ENCODE measurements at regions not wholly inside any gene's neighbourhood (a gene's known extent, or its start where the extent isn't known, plus 50 kb on each side); places are given as distances from the start of the nearest gene placed in this dataset.

DNA sequence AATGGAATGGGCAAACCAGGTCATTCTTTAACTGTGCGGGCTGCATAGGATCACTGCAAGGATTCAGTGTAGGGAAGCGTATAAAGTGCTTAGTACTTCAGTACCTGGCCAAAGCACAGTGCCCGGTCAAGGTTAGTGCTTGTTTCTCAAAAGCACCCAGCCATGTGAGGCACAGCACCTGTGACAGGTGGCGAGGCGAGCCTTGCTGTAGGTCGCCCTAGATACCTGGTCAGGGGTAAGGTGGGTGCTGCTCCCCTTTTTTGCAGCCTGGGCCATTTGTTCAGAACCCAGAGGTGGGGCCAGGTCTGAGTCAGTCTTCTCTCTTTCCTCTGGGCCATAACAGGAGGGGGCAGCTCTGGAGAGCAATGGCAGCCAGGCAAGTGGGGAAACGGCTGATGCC is 172.0 kb downstream of the IRF8 start:
- Histone ChIP-seq H3K27me3 (peaks cover 0 to 79% of the 10 kb centered on the region in 2 donors), H3K9me3 (no peaks in the 10 kb centered on the region), H3K4me1 (no peaks in the 10 kb centered on the region), H3K36me3 (no peaks in the 10 kb centered on the region), H3K27ac (no peak overlapping the region), H3K4me3 (no peak overlapping the region)
- DNase-seq: no peak
- TF ChIP-seq, protein P1, sequence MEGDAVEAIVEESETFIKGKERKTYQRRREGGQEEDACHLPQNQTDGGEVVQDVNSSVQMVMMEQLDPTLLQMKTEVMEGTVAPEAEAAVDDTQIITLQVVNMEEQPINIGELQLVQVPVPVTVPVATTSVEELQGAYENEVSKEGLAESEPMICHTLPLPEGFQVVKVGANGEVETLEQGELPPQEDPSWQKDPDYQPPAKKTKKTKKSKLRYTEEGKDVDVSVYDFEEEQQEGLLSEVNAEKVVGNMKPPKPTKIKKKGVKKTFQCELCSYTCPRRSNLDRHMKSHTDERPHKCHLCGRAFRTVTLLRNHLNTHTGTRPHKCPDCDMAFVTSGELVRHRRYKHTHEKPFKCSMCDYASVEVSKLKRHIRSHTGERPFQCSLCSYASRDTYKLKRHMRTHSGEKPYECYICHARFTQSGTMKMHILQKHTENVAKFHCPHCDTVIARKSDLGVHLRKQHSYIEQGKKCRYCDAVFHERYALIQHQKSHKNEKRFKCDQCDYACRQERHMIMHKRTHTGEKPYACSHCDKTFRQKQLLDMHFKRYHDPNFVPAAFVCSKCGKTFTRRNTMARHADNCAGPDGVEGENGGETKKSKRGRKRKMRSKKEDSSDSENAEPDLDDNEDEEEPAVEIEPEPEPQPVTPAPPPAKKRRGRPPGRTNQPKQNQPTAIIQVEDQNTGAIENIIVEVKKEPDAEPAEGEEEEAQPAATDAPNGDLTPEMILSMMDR (IDR thresholded peaks at IDR 0.05): no peak
- intact Hi-C loops (cut with DNase I; ENCODE audit: low total_unique reads): no loop called here

DNA sequence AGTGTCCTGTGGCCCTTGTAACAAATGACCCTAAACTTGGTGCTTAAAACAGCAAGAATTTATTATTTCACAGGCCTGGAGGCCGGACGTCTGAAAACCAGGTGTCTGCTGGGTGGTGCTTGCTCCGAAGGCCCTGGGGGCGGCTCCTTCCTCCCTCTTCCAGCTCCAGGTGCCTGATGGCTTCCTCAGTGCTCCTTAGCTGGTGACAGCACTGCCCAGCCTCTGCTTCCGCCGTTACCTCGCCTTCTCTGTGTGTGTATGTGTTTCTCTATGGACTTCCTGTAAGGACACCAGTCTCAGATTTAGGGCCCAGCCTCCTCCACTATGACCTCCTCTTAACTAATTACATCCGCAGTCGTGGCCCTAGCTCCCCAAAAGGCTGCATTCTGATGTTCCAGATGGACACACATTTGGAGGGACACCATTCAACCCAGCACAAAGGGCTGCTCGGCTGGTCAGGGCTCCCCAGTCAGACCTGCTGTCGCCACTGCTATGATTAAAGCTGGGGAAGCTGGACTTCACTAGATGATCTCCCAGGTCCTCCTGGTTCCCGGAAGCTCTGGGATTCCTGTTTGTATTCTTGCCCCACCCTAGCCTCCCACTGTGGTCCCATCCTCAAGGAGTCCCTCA is 172.8 kb downstream of the IRF8 start:
- TF ChIP-seq, protein P1 (IDR thresholded peaks at IDR 0.05): no peak
- Histone ChIP-seq H3K36me3 (no peaks in the 10 kb centered on the region), H3K9me3 (no peaks in the 10 kb centered on the region), H3K4me1 (no peaks in the 10 kb centered on the region), H3K27ac (no peak overlapping the region), H3K4me3 (no peak overlapping the region), H3K27me3 (peaks cover 0 to 80% of the 10 kb centered on the region in 2 donors)
- intact Hi-C loops (cut with DNase I; ENCODE audit: low total_unique reads): loop anchor here (1.0 kb wide), 1 partner anchor 449 kb away; no protein-coding TSS in a partner anchor
- DNase-seq: no peak

DNA sequence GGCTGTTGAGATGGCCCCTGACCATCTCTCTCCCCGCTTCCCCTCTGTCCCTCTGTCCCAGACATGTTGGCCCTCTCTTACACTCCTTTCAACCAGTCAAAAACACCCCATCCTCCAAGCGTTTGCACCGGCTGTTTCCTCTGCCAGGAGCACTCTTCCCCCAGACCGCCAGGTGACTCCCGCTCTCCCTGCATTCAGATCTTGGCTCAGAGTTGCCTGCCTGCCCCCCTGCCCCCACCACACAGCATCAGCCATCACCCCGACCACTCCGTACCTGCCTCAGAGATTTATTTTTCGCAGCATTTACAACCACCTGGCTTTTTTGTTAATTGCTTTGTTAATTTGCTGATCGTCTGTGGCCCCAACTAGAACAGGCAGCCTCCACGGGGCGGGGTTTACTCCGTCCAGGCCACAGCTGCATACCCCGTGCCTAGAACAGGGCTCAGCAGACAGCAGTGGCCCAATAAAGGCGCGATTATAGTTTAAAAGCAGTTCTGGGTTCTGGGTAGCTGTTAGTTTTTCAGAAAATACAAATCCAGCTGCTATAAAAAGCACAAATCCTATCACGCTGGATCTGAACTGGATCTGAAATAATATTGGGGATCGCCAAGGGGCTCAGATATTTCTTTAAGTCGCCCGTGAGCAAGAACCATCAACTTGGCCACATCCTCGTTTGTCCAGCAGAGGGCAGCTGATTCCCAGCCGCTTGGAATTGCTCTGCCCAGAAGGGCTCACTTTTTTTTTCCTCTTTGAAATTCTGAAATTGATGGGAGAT is 173.6 kb downstream of the IRF8 start:
- no peaks in the 10 kb centered on the region for H3K4me1 ChIP-seq
- H3K9me3 ChIP-seq: no peaks in the 10 kb centered on the region
- no peak overlapping the region for H3K27ac ChIP-seq
- intact Hi-C loops (cut with DNase I; ENCODE audit: low total_unique reads): loop anchor here (1.0 kb wide), 1 partner anchor 448 kb away; no protein-coding TSS in a partner anchor
- TF ChIP-seq, protein P1 (IDR thresholded peaks at IDR 0.05): peak; percentile 56 to 76
- H3K4me3 ChIP-seq: no peak overlapping the region
- peaks cover 0 to 82% of the 10 kb centered on the region in 2 donors for H3K27me3 ChIP-seq
- peak in 1 of 2 donors; percentile 51 for DNase-seq
- no peaks in the 10 kb centered on the region for H3K36me3 ChIP-seq

DNA sequence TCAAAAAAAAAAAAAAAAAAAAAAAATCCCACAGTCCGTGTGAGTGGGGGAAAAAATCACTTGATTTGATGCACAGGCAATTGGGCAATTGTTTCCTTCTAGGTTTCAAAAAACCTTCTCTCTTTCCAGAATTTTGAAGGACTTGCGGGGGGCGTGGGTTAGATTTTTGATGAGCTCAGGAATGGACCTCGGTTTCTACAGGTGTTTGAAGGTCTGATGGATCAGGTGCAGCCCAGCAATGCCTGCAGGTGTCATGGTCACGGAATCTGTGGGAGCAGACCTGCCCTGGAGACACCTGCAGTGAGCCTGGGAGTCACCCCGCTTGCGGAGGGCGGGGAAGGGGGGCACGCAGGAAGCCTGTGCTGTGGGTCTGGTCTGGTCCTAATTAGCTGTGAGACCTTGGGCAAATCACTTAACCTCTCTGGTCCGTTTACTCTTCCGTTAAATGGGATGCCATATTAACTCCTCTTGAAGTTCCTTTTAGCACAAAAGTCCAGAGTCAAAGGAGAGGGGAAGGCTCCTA is 174.2 kb downstream of the IRF8 start:
- no peaks in the 10 kb centered on the region for H3K9me3 ChIP-seq
- H3K36me3 ChIP-seq: no peaks in the 10 kb centered on the region
- TF ChIP-seq, protein P1 (IDR thresholded peaks at IDR 0.05): no peak
- H3K27me3 ChIP-seq: peaks cover 0 to 80% of the 10 kb centered on the region in 2 donors
- H3K27ac ChIP-seq: no peak overlapping the region
- DNase-seq: no peak
- intact Hi-C loops (cut with DNase I; ENCODE audit: low total_unique reads): no loop called here
- H3K4me1 ChIP-seq: no peaks in the 10 kb centered on the region
- no peak overlapping the region for H3K4me3 ChIP-seq

DNA sequence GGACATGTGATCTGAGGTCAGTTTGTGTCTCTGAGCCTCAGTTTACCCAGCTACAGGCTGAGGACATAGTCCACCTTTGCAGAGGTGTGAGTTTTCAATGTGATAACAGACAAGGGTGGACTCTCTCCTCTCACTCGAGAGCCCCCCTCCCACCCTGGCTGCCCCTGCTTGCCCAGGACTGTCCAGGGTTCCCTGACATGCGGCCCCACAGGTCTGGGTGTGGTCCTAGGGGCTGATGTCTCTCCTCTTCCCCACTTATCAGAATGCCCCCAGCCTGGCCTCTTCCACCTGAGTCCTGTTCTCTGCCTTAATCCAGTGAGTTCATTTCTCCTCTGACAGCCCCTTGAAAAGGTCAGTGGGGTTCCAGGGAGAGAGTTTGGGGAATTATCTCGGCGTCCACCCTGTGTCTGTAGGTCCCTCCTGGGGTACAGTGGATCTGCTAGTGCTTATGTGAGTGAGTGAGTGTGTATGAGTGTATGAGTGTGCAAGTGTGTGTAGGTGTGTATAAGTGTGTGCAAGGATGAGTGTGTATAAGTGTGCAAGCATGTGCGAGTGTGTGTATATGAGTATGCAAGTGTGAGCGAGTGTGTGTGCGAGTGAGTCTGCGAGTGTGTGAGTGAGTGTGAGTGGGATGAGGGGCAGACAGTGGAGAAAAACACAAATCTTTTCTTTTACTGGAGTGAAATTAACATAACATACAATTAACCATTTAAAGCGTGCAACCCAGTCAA is 175.0 kb downstream of the IRF8 start:
- peak; percentile 10 to 51 for DNase-seq
- H3K4me3 ChIP-seq: no peak overlapping the region
- H3K9me3 ChIP-seq: no peaks in the 10 kb centered on the region
- H3K27me3 ChIP-seq: peaks cover 0 to 83% of the 10 kb centered on the region in 2 donors
- H3K4me1 ChIP-seq: no peaks in the 10 kb centered on the region
- intact Hi-C loops (cut with DNase I; ENCODE audit: low total_unique reads): no loop called here
- TF ChIP-seq, protein P1 (IDR thresholded peaks at IDR 0.05): no peak
- H3K27ac ChIP-seq: no peak overlapping the region
- no peaks in the 10 kb centered on the region for H3K36me3 ChIP-seq
